HEK293T (cell line): ENCODE measurements at regions not wholly inside any gene's neighbourhood (a gene's known extent, or its start where the extent isn't known, plus 50 kb on each side); places are given as distances from the start of the nearest gene placed in this dataset.

Experiments
- CTCF ChIA-PET: fragments of 350-600 bp; formaldehyde crosslinking; extraction: SDS; loops from one replicate; lab custom pipeline; 2021; ENCODE audit warnings: antibody characterized with exemption, inconsistent platforms; lab: Yijun Ruan, JAX
- POLR2A ChIA-PET: fragments of 350-600 bp; formaldehyde crosslinking; extraction: SDS; loops from one replicate; lab custom pipeline; 2020; ENCODE audit warnings: antibody characterized with exemption, inconsistent platforms; lab: Yijun Ruan, JAX
- DNase-seq: peaks from one replicate; pipeline ENCODE4 v3.0.0; 2012; ENCODE audit warnings: mixed read lengths; ENCODE audit errors: extremely low spot score
- ARNT ChIP-seq: fragments of 450-650 bp; IDR thresholded peaks from 2 replicates; pipeline ENCODE4 v1.6.1; 2017; ENCODE audit warnings: mild to moderate bottlenecking
- BHLHE40 ChIP-seq: fragments of 450-650 bp; IDR thresholded peaks from 2 replicates; pipeline ENCODE4 v1.6.1; 2016; ENCODE audit warnings: mild to moderate bottlenecking, moderate library complexity, borderline replicate concordance
- CTBP1 ChIP-seq: fragments of 450-650 bp; IDR thresholded peaks from 2 replicates; pipeline ENCODE4 v1.6.1; 2016; ENCODE audit warnings: borderline replicate concordance
- ELF4 ChIP-seq: fragments of 450-650 bp; IDR thresholded peaks from 2 replicates; pipeline ENCODE4 v1.6.1; 2017; ENCODE audit warnings: antibody characterized with exemption
- FOXA1 ChIP-seq: fragments of 450-650 bp; IDR thresholded peaks from 2 replicates; pipeline ENCODE4 v1.6.1; 2016; ENCODE audit warnings: mild to moderate bottlenecking
- FOXK2 ChIP-seq: fragments of 450-650 bp; IDR thresholded peaks from 2 replicates; pipeline ENCODE4 v1.6.1; 2016; ENCODE audit warnings: mild to moderate bottlenecking
- FOXM1 ChIP-seq: fragments of 450-650 bp; IDR thresholded peaks from 2 replicates; pipeline ENCODE4 v1.6.1; 2017; ENCODE audit warnings: mild to moderate bottlenecking, borderline replicate concordance
- HDGF ChIP-seq: fragments of 450-650 bp; IDR thresholded peaks from 2 replicates; pipeline ENCODE4 v1.6.1; 2017; ENCODE audit warnings: antibody characterized with exemption, borderline replicate concordance
- L3MBTL2 ChIP-seq: fragments of 450-650 bp; conservative IDR thresholded peaks from 2 replicates; pipeline ENCODE4 v1.6.1; 2016; ENCODE audit warnings: mild to moderate bottlenecking
- LEF1 ChIP-seq: fragments of 450-650 bp; IDR thresholded peaks from 2 replicates; pipeline ENCODE4 v1.6.1; 2017; ENCODE audit warnings: mild to moderate bottlenecking, borderline replicate concordance
- NFRKB ChIP-seq: fragments of 450-650 bp; IDR thresholded peaks from 2 replicates; pipeline ENCODE4 v1.6.1; 2016; ENCODE audit warnings: mild to moderate bottlenecking, moderate library complexity
- SP1 ChIP-seq: fragments of 450-650 bp; IDR thresholded peaks from 2 replicates; pipeline ENCODE4 v1.6.1; 2017
- SUZ12 ChIP-seq: fragments of 450-650 bp; IDR thresholded peaks from 2 replicates; pipeline ENCODE4 v1.6.1; 2016; ENCODE audit warnings: mild to moderate bottlenecking
- TARDBP ChIP-seq: fragments of 450-650 bp; IDR thresholded peaks from 2 replicates; pipeline ENCODE4 v1.6.1; 2016
- ZNF384 ChIP-seq: fragments of 450-650 bp; IDR thresholded peaks from 2 replicates; pipeline ENCODE4 v1.6.1; 2016
- TF ChIP-seq, protein P1 (sequence below): fragments of 450-650 bp; IDR thresholded peaks from 2 replicates; pipeline ENCODE4 v1.6.1; 2016

DNA sequence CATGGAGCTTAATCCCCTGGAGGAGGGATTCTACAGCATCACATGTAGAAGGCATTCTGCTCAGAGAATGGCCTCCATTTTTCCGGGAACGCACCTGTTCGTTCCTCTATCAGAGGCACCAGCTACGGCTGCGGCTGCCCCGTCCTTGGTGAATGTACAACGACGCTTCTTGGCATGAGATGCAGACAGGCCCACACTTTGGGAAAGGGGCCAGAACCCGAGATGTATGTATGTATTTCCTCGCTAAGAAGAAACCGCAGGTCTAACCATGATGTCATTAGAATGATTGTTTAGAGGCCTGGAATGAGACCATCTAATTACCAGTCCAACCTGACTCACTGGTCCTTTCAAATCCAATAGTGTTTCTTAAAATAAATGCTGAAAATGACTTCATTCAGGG, 1293.4 kb downstream of the TBC1D22A start:
- CTCF ChIA-PET, result no interaction called here
- DNase-seq, result no peak
- TF ChIP-seq LEF1, result no peak
- TF ChIP-seq BHLHE40, result no peak
- TF ChIP-seq FOXK2, result no peak
- POLR2A ChIA-PET, result no interaction called here

DNA sequence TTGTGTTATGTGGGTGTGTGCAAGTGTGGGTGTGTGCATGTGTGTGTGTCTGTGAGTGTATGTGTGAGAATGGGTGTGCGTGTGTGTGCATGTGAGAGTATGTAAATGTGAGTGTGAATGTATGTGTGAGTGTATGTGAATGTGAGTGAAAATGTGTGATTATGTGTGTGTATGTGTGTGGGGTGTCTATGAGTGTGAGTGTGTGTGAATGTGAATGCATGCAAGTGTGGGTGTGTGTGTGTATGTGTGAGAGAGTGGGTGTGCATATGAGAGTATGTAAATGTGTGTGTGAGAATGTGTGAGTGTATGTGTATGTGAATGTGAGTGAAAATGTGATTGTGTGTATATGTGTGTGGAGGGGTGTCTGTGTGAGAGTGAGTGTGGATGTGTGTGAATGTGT, 1292.7 kb downstream of the TBC1D22A start:
- no peak for TF ChIP-seq ZNF384
- no peak for TF ChIP-seq L3MBTL2
- no peak for TF ChIP-seq BHLHE40
- TF ChIP-seq SUZ12, result no peak
- no peak for TF ChIP-seq NFRKB
- no peak for TF ChIP-seq FOXM1
- no peak for TF ChIP-seq FOXK2
- no peak for TF ChIP-seq HDGF
- no peak for DNase-seq
- POLR2A ChIA-PET, result no interaction called here
- CTCF ChIA-PET, result no interaction called here

DNA sequence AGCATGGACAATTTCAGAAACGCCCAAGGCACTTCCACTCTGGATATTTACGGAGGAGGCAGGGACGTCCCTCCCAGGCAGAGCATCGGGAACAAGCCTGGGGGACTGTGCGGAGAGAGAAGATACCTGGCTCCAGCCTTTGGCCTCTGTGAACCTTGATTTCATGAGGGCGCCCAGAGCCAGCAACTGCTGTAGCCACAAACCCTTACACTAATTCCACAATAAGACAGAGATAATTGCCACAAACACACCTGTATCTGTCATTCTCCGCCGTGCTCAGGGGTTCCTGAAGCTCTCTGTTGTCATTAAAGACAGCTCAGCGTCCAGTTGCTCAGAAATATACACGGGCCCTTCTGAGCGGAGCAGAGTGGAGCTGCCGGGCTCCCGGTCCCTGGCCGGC, 1292.1 kb downstream of the TBC1D22A start:
- TF ChIP-seq CTBP1 (no peak), TARDBP (no peak), ZNF384 (no peak), FOXK2 (no peak), SP1 (no peak), FOXM1 (no peak), L3MBTL2 (no peak), FOXA1 (no peak)
- POLR2A ChIA-PET, result no interaction called here
- CTCF ChIA-PET, result no interaction called here
- no peak for DNase-seq

DNA sequence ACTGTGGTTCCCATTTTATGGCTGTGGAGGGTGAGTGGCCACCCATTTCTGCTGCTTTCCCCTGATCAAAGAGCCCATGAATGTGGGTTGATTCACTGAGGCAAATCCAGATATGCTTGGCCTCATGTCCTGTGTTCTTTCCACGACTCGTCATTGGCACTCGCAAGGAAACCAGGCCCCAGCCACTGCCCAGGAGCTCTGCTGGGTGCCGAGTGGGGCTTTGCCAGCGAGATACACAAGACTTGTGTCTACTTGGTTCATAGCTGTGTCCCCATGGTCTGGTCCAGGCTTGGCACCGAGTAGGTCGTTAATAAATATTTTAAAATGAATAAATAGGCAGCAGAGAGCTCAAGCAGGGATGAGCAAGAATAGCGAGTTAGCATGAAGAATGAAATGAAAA, 1291.5 kb downstream of the TBC1D22A start:
- no peak for TF ChIP-seq FOXA1
- TF ChIP-seq FOXK2, result no peak
- no peak for TF ChIP-seq NFRKB
- TF ChIP-seq, protein P1, sequence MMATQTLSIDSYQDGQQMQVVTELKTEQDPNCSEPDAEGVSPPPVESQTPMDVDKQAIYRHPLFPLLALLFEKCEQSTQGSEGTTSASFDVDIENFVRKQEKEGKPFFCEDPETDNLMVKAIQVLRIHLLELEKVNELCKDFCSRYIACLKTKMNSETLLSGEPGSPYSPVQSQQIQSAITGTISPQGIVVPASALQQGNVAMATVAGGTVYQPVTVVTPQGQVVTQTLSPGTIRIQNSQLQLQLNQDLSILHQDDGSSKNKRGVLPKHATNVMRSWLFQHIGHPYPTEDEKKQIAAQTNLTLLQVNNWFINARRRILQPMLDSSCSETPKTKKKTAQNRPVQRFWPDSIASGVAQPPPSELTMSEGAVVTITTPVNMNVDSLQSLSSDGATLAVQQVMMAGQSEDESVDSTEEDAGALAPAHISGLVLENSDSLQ, result no peak
- TF ChIP-seq CTBP1, result no peak
- no peak for TF ChIP-seq HDGF
- TF ChIP-seq ZNF384, result no peak
- no peak for TF ChIP-seq ELF4
- TF ChIP-seq ARNT, result no peak
- no peak for TF ChIP-seq TARDBP
- TF ChIP-seq SUZ12, result no peak
- no peak for TF ChIP-seq SP1
- TF ChIP-seq BHLHE40, result no peak
- no peak for TF ChIP-seq FOXM1
- TF ChIP-seq LEF1, result no peak
- POLR2A ChIA-PET, result no interaction called here
- DNase-seq, result no peak
- CTCF ChIA-PET, result no interaction called here

DNA sequence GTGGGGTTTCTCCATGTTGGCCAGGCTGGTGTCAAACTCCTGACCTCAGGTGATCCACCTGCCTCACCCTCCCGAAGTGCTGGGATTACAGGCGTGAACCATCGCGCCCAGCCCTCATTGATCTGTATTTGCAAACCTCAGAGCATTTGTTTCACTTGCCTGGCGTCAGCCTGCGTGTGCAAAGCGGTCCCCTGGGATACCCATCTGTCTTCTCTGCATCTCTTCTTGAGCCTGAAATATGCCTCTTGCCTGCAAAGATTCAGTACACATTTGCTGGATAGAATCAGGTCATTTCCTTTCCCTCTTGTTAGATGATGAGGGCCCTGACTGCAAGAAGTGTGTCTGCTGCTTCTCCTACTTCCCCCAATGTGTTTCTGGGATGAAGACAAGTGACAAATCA, 1291.0 kb downstream of the TBC1D22A start:
- ChIA-PET CTCF (no interaction called here), POLR2A (no interaction called here)
- TF ChIP-seq BHLHE40 (no peak), TARDBP (no peak), SP1 (no peak), SUZ12 (no peak), HDGF (no peak), ZNF384 (no peak), FOXK2 (no peak), ARNT (no peak)
- TF ChIP-seq, protein P1, result no peak
- no peak for DNase-seq

DNA sequence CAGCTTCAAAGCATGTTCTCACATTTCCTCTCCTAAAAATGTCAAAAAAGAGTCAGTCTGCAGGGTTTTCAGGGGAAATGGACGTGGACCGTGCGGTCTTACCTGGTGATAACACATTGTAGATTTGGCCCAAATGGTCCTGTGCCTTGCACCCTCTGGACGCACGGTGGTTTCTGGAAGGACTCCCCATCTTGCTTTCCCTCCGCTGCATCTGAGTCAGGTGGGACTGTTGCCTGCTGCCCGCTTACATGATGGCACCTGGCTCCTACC, 1290.1 kb downstream of the TBC1D22A start:
- POLR2A ChIA-PET, result no interaction called here
- DNase-seq, result no peak
- CTCF ChIA-PET, result no interaction called here
- TF ChIP-seq ELF4 (no peak), BHLHE40 (no peak), TARDBP (no peak), ZNF384 (no peak), FOXM1 (no peak), L3MBTL2 (no peak), NFRKB (no peak), FOXK2 (no peak), FOXA1 (no peak), SUZ12 (no peak), HDGF (no peak), SP1 (no peak), LEF1 (no peak), ARNT (no peak), CTBP1 (no peak)
- TF ChIP-seq, protein P1, result no peak
